HEK293 (cell line): ENCODE measurements at regions not wholly inside any gene's neighbourhood (a gene's known extent, or its start where the extent isn't known, plus 50 kb on each side); places are given as distances from the start of the nearest gene placed in this dataset.

Source experiments
- CTCF ChIA-PET: fragments of 350-600 bp; formaldehyde crosslinking; extraction: SDS; loops from one replicate; lab custom pipeline; 2021; ENCODE audit warnings: antibody characterized with exemption; lab: Yijun Ruan, JAX
- POLR2A ChIA-PET: fragments of 300-600 bp; formaldehyde crosslinking; extraction: SDS; loops from one replicate; lab custom pipeline; 2020; ENCODE audit warnings: antibody characterized with exemption, inconsistent platforms; lab: Yijun Ruan, JAX
- H3K27ac ChIP-seq: fragments of 200-500 bp; sonication (Bioruptor generic); 2 replicates; pipeline ENCODE4 v1.5.1; 2014; ENCODE audit warnings: low read depth, low read length, control low read depth, inconsistent platforms; ENCODE audit errors: extremely low read depth
- H3K36me3 ChIP-seq, 2 experiments: fragments of 200-500 bp in 1 of 2; sonication (Bioruptor generic) in 1 of 2; 1 replicate in 1 of 2; 2 replicates in 1 of 2; pipeline ENCODE4 v1.5.1; 2014 to 2017; ENCODE audit warnings: inconsistent platforms in 2 of 2, low read length in 2 of 2; ENCODE audit not compliant: control insufficient read depth in 2 of 2, insufficient read depth in 1 of 2
- H3K4me1 ChIP-seq: fragments of 200-500 bp; sonication (Bioruptor generic); 2 replicates; pipeline ENCODE4 v1.5.1; 2014; ENCODE audit warnings: mild to moderate bottlenecking, low read length, inconsistent platforms; ENCODE audit not compliant: control insufficient read depth, insufficient read depth
- H3K4me3 ChIP-seq: 2 replicates; pipeline ENCODE4 v1.5.1; 2011; ENCODE audit warnings: low read depth, mild to moderate bottlenecking, control low read depth, low read length, moderate library complexity
- H3K9me3 ChIP-seq: fragments of 200-500 bp; sonication (Bioruptor generic); 2 replicates; pipeline ENCODE4 v1.5.1; 2014; ENCODE audit warnings: low read depth, low read length, inconsistent platforms; ENCODE audit not compliant: control insufficient read depth, insufficient read depth
- BCL11A ChIP-seq: fragments of 450-650 bp; formaldehyde crosslinking; IDR thresholded peaks from 2 replicates; pipeline ENCODE4 v1.5.1; 2016; ENCODE audit warnings: low read depth, missing biosample characterization, missing genetic modification characterization
- HOXD13 ChIP-seq: sonication (generic); formaldehyde crosslinking; IDR thresholded peaks from 2 replicates; pipeline ENCODE4 v1.8.0; 2022; ENCODE audit warnings: missing genetic modification reagents, borderline replicate concordance
- KLF1 ChIP-seq: fragments of 450-650 bp; formaldehyde crosslinking; IDR thresholded peaks from 2 replicates; pipeline ENCODE4 v1.5.1; 2016; ENCODE audit warnings: missing biosample characterization, missing genetic modification characterization
- MEIS1 ChIP-seq: sonication (generic); formaldehyde crosslinking; IDR thresholded peaks from 2 replicates; pipeline ENCODE4 v1.8.1; 2022; ENCODE audit warnings: missing genetic modification reagents, mild to moderate bottlenecking, borderline replicate concordance
- SP7 ChIP-seq: fragments of 450-650 bp; formaldehyde crosslinking; IDR thresholded peaks from 2 replicates; pipeline ENCODE4 v1.5.1; 2016; ENCODE audit warnings: missing biosample characterization, missing genetic modification characterization
- WT1 ChIP-seq: fragments of 450-650 bp; formaldehyde crosslinking; IDR thresholded peaks from 2 replicates; pipeline ENCODE4 v1.5.1; 2016; ENCODE audit warnings: missing biosample characterization, missing genetic modification characterization
- ZFP37 ChIP-seq: fragments of 450-650 bp; formaldehyde crosslinking; IDR thresholded peaks from 2 replicates; pipeline ENCODE4 v1.5.1; 2016; ENCODE audit warnings: missing biosample characterization, missing genetic modification characterization
- ZNF114 ChIP-seq: fragments of 450-650 bp; formaldehyde crosslinking; IDR thresholded peaks from 2 replicates; pipeline ENCODE4 v1.5.0; 2017; ENCODE audit warnings: missing biosample characterization, missing genetic modification characterization
- ZNF175 ChIP-seq: fragments of 450-650 bp; formaldehyde crosslinking; IDR thresholded peaks from 2 replicates; pipeline ENCODE4 v1.5.1; 2016; ENCODE audit warnings: missing biosample characterization, missing genetic modification characterization
- ZNF202 ChIP-seq: fragments of 450-650 bp; formaldehyde crosslinking; IDR thresholded peaks from 2 replicates; pipeline ENCODE4 v1.5.1; 2016; ENCODE audit warnings: missing biosample characterization, missing genetic modification characterization, borderline replicate concordance
- ZNF426 ChIP-seq: fragments of 450-650 bp; formaldehyde crosslinking; IDR thresholded peaks from 2 replicates; pipeline ENCODE4 v1.5.1; 2017; ENCODE audit warnings: missing biosample characterization, missing genetic modification characterization, mild to moderate bottlenecking, inconsistent platforms, moderate library complexity
- ZNF433 ChIP-seq: fragments of 450-650 bp; formaldehyde crosslinking; IDR thresholded peaks from 2 replicates; pipeline ENCODE4 v1.5.1; 2016; ENCODE audit warnings: missing biosample characterization, missing genetic modification characterization, low read depth
- ZNF48 ChIP-seq: fragments of 450-650 bp; formaldehyde crosslinking; IDR thresholded peaks from 2 replicates; pipeline ENCODE4 v1.5.1; 2016; ENCODE audit warnings: missing biosample characterization, missing genetic modification characterization
- ZNF521 ChIP-seq: fragments of 450-650 bp; formaldehyde crosslinking; IDR thresholded peaks from 2 replicates; pipeline ENCODE4 v1.5.1; 2017; ENCODE audit warnings: missing biosample characterization, mild to moderate bottlenecking, missing genetic modification characterization
- ZNF610 ChIP-seq: fragments of 450-650 bp; formaldehyde crosslinking; IDR thresholded peaks from 2 replicates; pipeline ENCODE4 v1.5.1; 2016; ENCODE audit warnings: missing biosample characterization, missing genetic modification characterization, borderline replicate concordance
- ZNF654 ChIP-seq: fragments of 450-650 bp; formaldehyde crosslinking; IDR thresholded peaks from 2 replicates; pipeline ENCODE4 v1.5.1; 2016; ENCODE audit warnings: low read depth, missing biosample characterization, missing genetic modification characterization
- ZNF701 ChIP-seq: fragments of 450-650 bp; formaldehyde crosslinking; IDR thresholded peaks from 2 replicates; pipeline ENCODE4 v1.5.1; 2016; ENCODE audit warnings: missing biosample characterization, missing genetic modification characterization
- ZSCAN16 ChIP-seq: fragments of 450-650 bp; formaldehyde crosslinking; IDR thresholded peaks from 2 replicates; pipeline ENCODE4 v1.5.1; 2016; ENCODE audit warnings: missing biosample characterization, missing genetic modification characterization
- TF ChIP-seq, protein P1 (sequence below): fragments of 450-650 bp; formaldehyde crosslinking; IDR thresholded peaks from 2 replicates; pipeline ENCODE4 v1.5.1; 2016; ENCODE audit warnings: missing biosample characterization, missing genetic modification characterization
- TF ChIP-seq, protein P2 (sequence below): fragments of 450-650 bp; formaldehyde crosslinking; IDR thresholded peaks from 2 replicates; pipeline ENCODE4 v1.5.1; 2016; ENCODE audit warnings: missing biosample characterization, missing genetic modification characterization
- TF ChIP-seq, protein P3 (sequence below): fragments of 450-650 bp; formaldehyde crosslinking; IDR thresholded peaks from 2 replicates; pipeline ENCODE4 v1.5.1; 2017; ENCODE audit warnings: missing biosample characterization, missing genetic modification characterization
- TF ChIP-seq, protein P4 (sequence below): fragments of 450-650 bp; formaldehyde crosslinking; IDR thresholded peaks from 2 replicates; pipeline ENCODE4 v1.5.1; 2016; ENCODE audit warnings: missing biosample characterization, missing genetic modification characterization
- TF ChIP-seq, protein P5 (sequence below): fragments of 450-650 bp; formaldehyde crosslinking; IDR thresholded peaks from 2 replicates; pipeline ENCODE4 v1.5.1; 2016; ENCODE audit warnings: missing biosample characterization, missing genetic modification characterization
- TF ChIP-seq, protein P6 (sequence below): fragments of 450-650 bp; formaldehyde crosslinking; IDR thresholded peaks from 2 replicates; pipeline ENCODE4 v1.5.1; 2016; ENCODE audit warnings: missing biosample characterization, missing genetic modification characterization

DNA sequence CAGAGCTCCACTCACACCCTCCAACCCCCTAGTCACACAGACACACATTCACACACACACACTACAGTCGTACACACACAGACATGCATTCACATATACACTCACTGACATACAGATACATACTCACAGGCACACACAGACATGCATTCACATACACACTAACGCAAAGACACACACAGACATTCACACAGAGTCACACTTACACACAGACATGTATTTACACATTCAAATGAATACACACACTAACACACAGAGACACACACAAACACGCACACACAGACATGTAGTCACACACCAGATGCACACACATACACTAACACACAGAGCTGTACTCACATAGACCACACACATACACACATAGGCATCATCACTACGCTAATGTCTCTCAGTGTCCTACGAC, 58.0 kb upstream of the MYL10 start (continued):
- TF ChIP-seq WT1 (tag by site-specific recombination) (no peak), ZNF521 (no peak)

DNA sequence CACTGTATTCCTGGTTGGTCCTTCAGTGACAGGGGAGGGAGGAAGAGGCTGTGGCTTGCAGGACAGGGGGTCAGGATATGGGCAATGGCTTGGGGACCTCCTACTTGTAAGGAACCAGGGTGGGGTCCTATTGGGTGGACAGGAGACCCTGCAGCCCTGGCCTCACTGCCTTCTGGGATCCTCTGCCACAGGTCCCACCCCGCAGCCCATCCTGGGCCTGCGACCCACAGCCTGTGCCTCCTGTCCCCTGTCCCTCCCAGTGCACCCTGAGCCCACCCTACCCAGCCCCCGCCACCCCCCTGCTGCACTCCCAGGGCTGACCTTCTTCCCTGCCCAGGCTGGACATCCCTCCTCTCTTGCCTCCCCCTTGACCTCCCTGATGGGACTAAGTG, 58.7 kb upstream of the MYL10 start:
- H3K4me3 ChIP-seq = no peak overlapping the region
- CTCF ChIA-PET = interaction anchor here (0.9 to 1.9 kb wide), 6 partner anchors 22 to 549 kb away, joined by 3 to 11 read pairs (median 4); no protein-coding TSS in a partner anchor
- H3K9me3 ChIP-seq = no peaks in the 10 kb centered on the region
- POLR2A ChIA-PET = no interaction called here
- no peaks in the 10 kb centered on the region for H3K4me1 ChIP-seq
- no peaks in the 10 kb centered on the region for H3K36me3 ChIP-seq
- TF ChIP-seq ZNF175 (tag by site-specific recombination) = no peak
- TF ChIP-seq ZSCAN16 (tag by site-specific recombination) = no peak
- TF ChIP-seq ZNF433 = no peak
- TF ChIP-seq, protein P1, sequence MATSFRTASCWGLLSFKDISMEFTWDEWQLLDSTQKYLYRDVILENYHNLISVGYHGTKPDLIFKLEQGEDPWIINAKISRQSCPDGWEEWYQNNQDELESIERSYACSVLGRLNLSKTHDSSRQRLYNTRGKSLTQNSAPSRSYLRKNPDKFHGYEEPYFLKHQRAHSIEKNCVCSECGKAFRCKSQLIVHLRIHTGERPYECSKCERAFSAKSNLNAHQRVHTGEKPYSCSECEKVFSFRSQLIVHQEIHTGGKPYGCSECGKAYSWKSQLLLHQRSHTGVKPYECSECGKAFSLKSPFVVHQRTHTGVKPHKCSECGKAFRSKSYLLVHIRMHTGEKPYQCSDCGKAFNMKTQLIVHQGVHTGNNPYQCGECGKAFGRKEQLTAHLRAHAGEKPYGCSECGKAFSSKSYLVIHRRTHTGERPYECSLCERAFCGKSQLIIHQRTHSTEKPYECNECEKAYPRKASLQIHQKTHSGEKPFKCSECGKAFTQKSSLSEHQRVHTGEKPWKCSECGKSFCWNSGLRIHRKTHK (tag by site-specific recombination) = no peak
- TF ChIP-seq, protein P2, sequence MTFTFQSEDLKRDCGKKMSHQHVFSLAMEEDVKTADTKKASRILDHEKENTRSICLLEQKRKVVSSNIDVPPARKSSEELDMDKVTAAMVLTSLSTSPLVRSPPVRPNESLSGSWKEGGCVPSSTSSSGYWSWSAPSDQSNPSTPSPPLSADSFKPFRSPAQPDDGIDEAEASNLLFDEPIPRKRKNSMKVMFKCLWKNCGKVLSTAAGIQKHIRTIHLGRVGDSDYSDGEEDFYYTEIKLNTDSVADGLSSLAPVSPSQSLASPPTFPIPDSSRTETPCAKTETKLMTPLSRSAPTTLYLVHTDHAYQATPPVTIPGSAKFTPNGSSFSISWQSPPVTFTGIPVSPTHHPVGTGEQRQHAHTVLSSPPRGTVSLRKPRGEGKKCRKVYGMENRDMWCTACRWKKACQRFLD (tag by site-specific recombination) = no peak
- TF ChIP-seq HOXD13 (CRISPR knock-in tag) = no peak
- TF ChIP-seq, protein P3, sequence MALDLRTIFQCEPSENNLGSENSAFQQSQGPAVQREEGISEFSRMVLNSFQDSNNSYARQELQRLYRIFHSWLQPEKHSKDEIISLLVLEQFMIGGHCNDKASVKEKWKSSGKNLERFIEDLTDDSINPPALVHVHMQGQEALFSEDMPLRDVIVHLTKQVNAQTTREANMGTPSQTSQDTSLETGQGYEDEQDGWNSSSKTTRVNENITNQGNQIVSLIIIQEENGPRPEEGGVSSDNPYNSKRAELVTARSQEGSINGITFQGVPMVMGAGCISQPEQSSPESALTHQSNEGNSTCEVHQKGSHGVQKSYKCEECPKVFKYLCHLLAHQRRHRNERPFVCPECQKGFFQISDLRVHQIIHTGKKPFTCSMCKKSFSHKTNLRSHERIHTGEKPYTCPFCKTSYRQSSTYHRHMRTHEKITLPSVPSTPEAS = no peak
- no peak for TF ChIP-seq ZFP37 (tag by site-specific recombination)
- no peak overlapping the region for H3K27ac ChIP-seq

DNA sequence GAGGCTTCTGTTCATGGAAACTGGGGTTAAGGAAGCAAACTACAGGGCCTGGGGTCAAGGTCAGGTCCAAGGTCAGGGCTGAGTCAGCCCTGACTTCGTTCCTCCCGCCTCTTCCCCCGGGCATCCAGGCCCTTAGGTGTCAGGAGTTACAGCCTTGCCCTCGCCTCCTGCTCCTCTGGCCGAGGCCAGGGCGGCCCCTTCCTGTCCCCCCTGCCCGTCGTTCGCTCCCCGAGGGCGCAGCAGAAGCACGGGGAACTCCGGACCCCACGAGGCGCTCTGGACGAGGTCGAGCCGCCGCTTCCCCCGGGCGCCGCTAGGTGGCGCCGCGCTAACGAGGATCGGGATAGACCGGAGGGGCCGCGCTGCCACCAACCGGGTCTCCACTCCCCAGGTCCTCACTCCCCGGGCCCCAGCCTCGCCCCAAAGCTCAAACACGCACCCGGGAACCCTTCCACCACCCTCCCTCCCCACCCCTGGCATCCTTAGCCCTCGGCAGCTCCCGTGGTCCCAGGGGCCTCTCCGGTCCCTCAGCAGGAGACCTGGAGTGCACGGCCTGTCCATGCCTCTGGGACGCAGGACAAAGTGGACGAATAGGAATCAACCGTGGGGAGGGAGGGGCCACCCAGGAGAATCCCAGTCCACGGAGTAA, 59.2 kb upstream of the MYL10 start:
- CTCF ChIA-PET = interaction anchor here (0.5 to 1.9 kb wide), 13 partner anchors 21 to 583 kb away, joined by 3 to 11 read pairs (median 3); partner anchors contain the start of gene CUX1
- Histone ChIP-seq H3K36me3 (no peaks in the 10 kb centered on the region), H3K4me3 (peak overlapping the region; percentile 9), H3K9me3 (no peaks in the 10 kb centered on the region), H3K4me1 (no peaks in the 10 kb centered on the region), H3K27ac (no peak overlapping the region)
- POLR2A ChIA-PET = no interaction called here
- TF ChIP-seq, protein P4, sequence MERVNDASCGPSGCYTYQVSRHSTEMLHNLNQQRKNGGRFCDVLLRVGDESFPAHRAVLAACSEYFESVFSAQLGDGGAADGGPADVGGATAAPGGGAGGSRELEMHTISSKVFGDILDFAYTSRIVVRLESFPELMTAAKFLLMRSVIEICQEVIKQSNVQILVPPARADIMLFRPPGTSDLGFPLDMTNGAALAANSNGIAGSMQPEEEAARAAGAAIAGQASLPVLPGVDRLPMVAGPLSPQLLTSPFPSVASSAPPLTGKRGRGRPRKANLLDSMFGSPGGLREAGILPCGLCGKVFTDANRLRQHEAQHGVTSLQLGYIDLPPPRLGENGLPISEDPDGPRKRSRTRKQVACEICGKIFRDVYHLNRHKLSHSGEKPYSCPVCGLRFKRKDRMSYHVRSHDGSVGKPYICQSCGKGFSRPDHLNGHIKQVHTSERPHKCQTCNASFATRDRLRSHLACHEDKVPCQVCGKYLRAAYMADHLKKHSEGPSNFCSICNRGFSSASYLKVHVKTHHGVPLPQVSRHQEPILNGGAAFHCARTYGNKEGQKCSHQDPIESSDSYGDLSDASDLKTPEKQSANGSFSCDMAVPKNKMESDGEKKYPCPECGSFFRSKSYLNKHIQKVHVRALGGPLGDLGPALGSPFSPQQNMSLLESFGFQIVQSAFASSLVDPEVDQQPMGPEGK (tag by site-specific recombination) = peak; percentile 93
- TF ChIP-seq ZNF114 (tag by site-specific recombination) (no peak), SP7 (peak; percentile 74), ZNF701 (tag by site-specific recombination) (no peak), BCL11A (peak; percentile 89), KLF1 (tag by site-specific recombination) (no peak), ZNF202 (no peak), MEIS1 (CRISPR knock-in tag) (no peak), ZNF654 (tag by site-specific recombination) (peak; percentile 80), ZNF48 (no peak), ZNF610 (tag by site-specific recombination) (no peak), ZNF426 (tag by site-specific recombination) (no peak)
- TF ChIP-seq, protein P5, sequence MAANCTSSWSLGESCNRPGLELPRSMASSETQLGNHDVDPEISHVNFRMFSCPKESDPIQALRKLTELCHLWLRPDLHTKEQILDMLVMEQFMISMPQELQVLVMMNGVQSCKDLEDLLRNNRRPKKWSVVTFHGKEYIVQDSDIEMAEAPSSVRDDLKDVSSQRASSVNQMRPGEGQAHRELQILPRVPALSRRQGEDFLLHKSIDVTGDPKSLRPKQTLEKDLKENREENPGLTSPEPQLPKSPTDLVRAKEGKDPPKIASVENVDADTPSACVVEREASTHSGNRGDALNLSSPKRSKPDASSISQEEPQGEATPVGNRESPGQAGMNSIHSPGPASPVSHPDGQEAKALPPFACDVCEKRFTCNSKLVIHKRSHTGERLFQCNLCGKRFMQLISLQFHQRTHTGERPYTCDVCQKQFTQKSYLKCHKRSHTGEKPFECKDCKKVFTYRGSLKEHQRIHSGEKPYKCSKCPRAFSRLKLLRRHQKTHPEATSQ = 0 out of 2 replicates have a peak, but pooled peaks have one; percentile 39
- TF ChIP-seq, protein P6, sequence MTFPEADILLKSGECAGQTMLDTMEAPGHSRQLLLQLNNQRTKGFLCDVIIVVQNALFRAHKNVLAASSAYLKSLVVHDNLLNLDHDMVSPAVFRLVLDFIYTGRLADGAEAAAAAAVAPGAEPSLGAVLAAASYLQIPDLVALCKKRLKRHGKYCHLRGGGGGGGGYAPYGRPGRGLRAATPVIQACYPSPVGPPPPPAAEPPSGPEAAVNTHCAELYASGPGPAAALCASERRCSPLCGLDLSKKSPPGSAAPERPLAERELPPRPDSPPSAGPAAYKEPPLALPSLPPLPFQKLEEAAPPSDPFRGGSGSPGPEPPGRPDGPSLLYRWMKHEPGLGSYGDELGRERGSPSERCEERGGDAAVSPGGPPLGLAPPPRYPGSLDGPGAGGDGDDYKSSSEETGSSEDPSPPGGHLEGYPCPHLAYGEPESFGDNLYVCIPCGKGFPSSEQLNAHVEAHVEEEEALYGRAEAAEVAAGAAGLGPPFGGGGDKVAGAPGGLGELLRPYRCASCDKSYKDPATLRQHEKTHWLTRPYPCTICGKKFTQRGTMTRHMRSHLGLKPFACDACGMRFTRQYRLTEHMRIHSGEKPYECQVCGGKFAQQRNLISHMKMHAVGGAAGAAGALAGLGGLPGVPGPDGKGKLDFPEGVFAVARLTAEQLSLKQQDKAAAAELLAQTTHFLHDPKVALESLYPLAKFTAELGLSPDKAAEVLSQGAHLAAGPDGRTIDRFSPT = no peak
